ENCODE measurements at regions not wholly inside any gene's neighbourhood (a gene's known extent, or its start where the extent isn't known, plus 50 kb on each side); places are given as distances from the start of the nearest gene placed in this dataset.
A peak's percentile ranks its signal among the peaks of the same experiment; 100 is the strongest.

GRCh38 chr3:43872901-43873300, 182.2 kb downstream of the ABHD5 start:
- Histone ChIP-seq H3K36me3 (ENCODE audit: control insufficient read depth, insufficient read depth, low read length) (no peaks in the 10 kb centered on the region), H3K4me3 (ENCODE audit: insufficient read depth, low read depth, low read length) (no peak overlapping the region), H3K9me1 (ENCODE audit: insufficient read depth, low read length) (peaks cover 19% of the 10 kb centered on the region; the same call in 1 of the 2 replicates), H2AK9ac (replicated peaks; ENCODE audit: low read depth, low read length, poor library complexity) (no peak overlapping the region), H2BK20ac (ENCODE audit: low read depth, low read length) (peak overlapping the region; percentile 63), H3K23ac (ENCODE audit: low read depth, low read length) (0 out of 2 replicates have a peak overlapping the region, but pooled peaks have one; percentile 49), H3K27me3 (ENCODE audit: control insufficient read depth, insufficient read depth, low read length) (no peaks in the 10 kb centered on the region), H4K20me1 (ENCODE audit: insufficient read depth, low read length) (no peaks in the 10 kb centered on the region), H2BK15ac (ENCODE audit: low read depth, low read length) (peak overlapping the region; percentile 47; the same call in 2 of the 3 replicates), H3K14ac (replicated peaks; ENCODE audit: low read depth, low read length) (peak overlapping the region; percentile 46; the same call in 1 of the 2 replicates), H4K8ac (ENCODE audit: low read depth in 2 of 2, low read length in 2 of 2) (peak overlapping the region; percentile 89 to 94; a peak in 3 of 4 replicates), H3K4me2 (ENCODE audit: low read depth, low read length) (no peak overlapping the region), H3K79me1 (ENCODE audit: low read depth in 1 of 2, low read length in 2 of 2) (peaks cover 0 to 4% of the 10 kb centered on the region in 2 experiments; a peak in 1 of 4 replicates), H2AFZ (replicated peaks; ENCODE audit: low read length, poor library complexity) (peak overlapping the region; percentile 90), H3K9me3 (ENCODE audit: control insufficient read depth, insufficient read depth, low read length) (no peaks in the 10 kb centered on the region), H2AK5ac (ENCODE audit: low read depth, low read length) (peak overlapping the region; percentile 84; the same call in 1 of the 2 replicates), H3K4ac (ENCODE audit: low read depth, low read length) (peak overlapping the region; percentile 79), H4K91ac (ENCODE audit: insufficient read depth, low read depth, low read length) (peak overlapping the region; percentile 78), H2BK5ac (ENCODE audit: low read depth, low read length, poor library complexity, severe bottlenecking) (peak overlapping the region; percentile 7), H3K27ac (ENCODE audit: insufficient read depth, low read length) (peak overlapping the region; percentile 59), H2BK120ac (ENCODE audit: low read depth, low read length) (peak overlapping the region; percentile 94), H3K4me1 (ENCODE audit: control insufficient read depth, insufficient read depth, low read length) (peaks cover 26% of the 10 kb centered on the region), H3K9ac (ENCODE audit: low read depth, low read length) (no peak overlapping the region), H3K18ac (ENCODE audit: low read depth, low read length) (peak overlapping the region; percentile 8; the same call in 1 of the 2 replicates), H3K56ac (ENCODE audit: extremely low read depth, insufficient read depth, low read length) (peak overlapping the region; percentile 58; the same call in 1 of the 2 replicates), H4K5ac (ENCODE audit: low read depth, low read length) (peak overlapping the region; percentile 73)
- in situ Hi-C loops (cut with MboI; ENCODE audit: low sequenced_read_pairs) = no loop called here
- peak; percentile 28 for ATAC-seq (ENCODE audit: low read depth)
- TF ChIP-seq NFE2L2 (IDR thresholded peaks at IDR 0.05; ENCODE audit: low read depth, low read length) (peak; percentile 60; the same call in 1 of the 2 replicates), CTCF (conservative IDR thresholded peaks at IDR 0.05; ENCODE audit: low read depth, low read length) (no peak), RFX5 (IDR thresholded peaks at IDR 0.05; ENCODE audit: low read depth, low read length) (no peak), SMC3 (IDR thresholded peaks at IDR 0.05; ENCODE audit: low read depth, low read length) (no peak)
- peak; percentile 41 for DNase-seq
- dilution Hi-C loops (cut with HindIII; ENCODE audit: low sequenced_read_pairs, unreplicated experiment) = no loop called here
- ChIA-PET CTCF (interaction anchor here (0.7 kb wide), 1 partner anchor 13 kb away, joined by 3 read pairs; no protein-coding TSS in a partner anchor), POLR2A (ENCODE audit: unreplicated experiment) (interaction anchor here (0.6 kb wide), 1 partner anchor 154 kb away, joined by 5 read pairs; no protein-coding TSS in a partner anchor)
- intact Hi-C loops (cut with micrococcal nuclease) = loop anchor here (5.0 to 10.0 kb wide), 2 partner anchors 181 to 248 kb away; partner anchors contain the start of genes ABHD5 and ANO10
- 5% methylated on average over 3 of the region's 6 CpGs; no CpG with 5 or more reads in 1 of the 2 experiments for WGBS, 2 experiments (ENCODE audit: extremely low coverage in 2 of 2, insufficient read length in 1 of 2)
- no TSS peak for BruUV-seq (replicated peaks)

All from IMR-90 (cell line).